Endothelial cell of umbilical vein (primary cell): ENCODE measurements at regions not wholly inside any gene's neighbourhood (a gene's known extent, or its start where the extent isn't known, plus 50 kb on each side); places are given as distances from the start of the nearest gene placed in this dataset.
A peak's percentile ranks its signal among the peaks of the same experiment; 100 is the strongest.

ENCODE experiments used
- BruUV-seq: library from RNA; stranded (reverse); fragments of 400-500 nt; replicated peaks from 2 replicates; lab custom pipeline; 2021; lab: Mats Ljungman, UMichigan
- CTCF ChIA-PET: fragments of 300-600, 350-600 bp; sonication (Branson Sonifier 250); formaldehyde crosslinking; loops from one replicate; lab custom pipeline; 2021; ENCODE audit warnings: antibody characterized with exemption, inconsistent platforms; lab: Charles Lee
- POLR2A ChIA-PET: fragments of 300-600, 350-600 bp; sonication (Branson Sonifier 250); formaldehyde crosslinking; loops from one replicate; lab custom pipeline; 2021; ENCODE audit warnings: antibody characterized with exemption, inconsistent platforms; lab: Charles Lee
- DNase-seq: peaks from one replicate; pipeline ENCODE4 v3.0.0-alpha.2; 2011; ENCODE audit warnings: low read depth, low spot score
- FAIRE-seq: peaks from 2 replicates; lab custom pipeline; 2011; peaks lifted over from hg19 to GRCh38; lab: Jason Lieb, UNC
- H2AFZ ChIP-seq: 2 replicates; pipeline ENCODE4 v1.6.0; 2012; ENCODE audit warnings: low read depth, low read length, control low read depth, inconsistent platforms
- H3K27ac ChIP-seq: 2 replicates; pipeline ENCODE4 v1.5.1; 2011; ENCODE audit warnings: low read depth, mild to moderate bottlenecking, control low read depth, low read length, moderate library complexity; ENCODE audit not compliant: insufficient read depth
- H3K27me3 ChIP-seq, 2 experiments: 2 replicates each; pipeline versions ENCODE4 v1.6.0 to v1.6.1; 2011; ENCODE audit warnings: low read length in 2 of 2, mixed read lengths in 1 of 2; ENCODE audit not compliant: control insufficient read depth in 2 of 2, insufficient read depth in 2 of 2
- H3K36me3 ChIP-seq, 2 experiments: 2 replicates in 1 of 2; 3 replicates in 1 of 2; pipeline ENCODE4 v1.5.1; 2011; ENCODE audit warnings: low read length in 2 of 2, mild to moderate bottlenecking in 1 of 2, moderate library complexity in 1 of 2; ENCODE audit not compliant: control insufficient read depth in 2 of 2, insufficient read depth in 2 of 2; ENCODE audit errors: extremely low read depth in 1 of 2
- H3K4me1 ChIP-seq: 3 replicates; pipeline ENCODE4 v1.5.1; 2011; ENCODE audit warnings: mild to moderate bottlenecking, low read length; ENCODE audit not compliant: control insufficient read depth, insufficient read depth; ENCODE audit errors: extremely low read depth
- H3K4me2 ChIP-seq: 2 replicates; pipeline ENCODE4 v1.6.1; 2011; ENCODE audit warnings: low read length, control low read depth, mixed read lengths; ENCODE audit not compliant: insufficient read depth
- H3K4me3 ChIP-seq, 3 experiments: fragments of 200-600 bp in 1 of 3; sonication (generic), shearing (Covaris generic) in 1 of 3; replicated peaks in 1 of 3; 2 replicates each; pipeline ENCODE4 v1.5.1; 2011 to 2016; ENCODE audit warnings: control low read depth in 3 of 3, low read length in 3 of 3, mild to moderate bottlenecking in 2 of 3, inconsistent platforms in 1 of 3, low read depth in 1 of 3, moderate library complexity in 1 of 3; ENCODE audit not compliant: insufficient read depth in 1 of 3
- H3K79me2 ChIP-seq: 2 replicates; pipeline ENCODE4 v1.6.0; 2012; ENCODE audit warnings: low read length, inconsistent platforms; ENCODE audit not compliant: control insufficient read depth, insufficient read depth
- H3K9ac ChIP-seq: replicated peaks from 2 replicates; pipeline ENCODE3; 2011; ENCODE audit warnings: low read length, control low read depth; ENCODE audit not compliant: insufficient read depth; ENCODE audit errors: extremely low read depth
- H3K9me1 ChIP-seq: replicated peaks from 3 replicates; pipeline ENCODE4 v1.6.0; 2011; ENCODE audit warnings: mild to moderate bottlenecking, low read length; ENCODE audit not compliant: control insufficient read depth, insufficient read depth; ENCODE audit errors: extremely low read depth
- H3K9me3 ChIP-seq: replicated peaks from 2 replicates; pipeline ENCODE4 v1.5.1; 2012; ENCODE audit warnings: low read length, inconsistent platforms; ENCODE audit not compliant: control insufficient read depth, insufficient read depth
- H4K20me1 ChIP-seq: replicated peaks from 2 replicates; pipeline ENCODE3; 2011; ENCODE audit warnings: mild to moderate bottlenecking, low read length; ENCODE audit not compliant: control insufficient read depth, insufficient read depth; ENCODE audit errors: extremely low read depth
- EZH2 ChIP-seq: IDR thresholded peaks from 2 replicates; pipeline ENCODE4 v1.6.1; 2012; ENCODE audit warnings: borderline replicate concordance, low read depth, mild to moderate bottlenecking, moderate library complexity, low read length, inconsistent platforms; ENCODE audit not compliant: severe bottlenecking
- FOS ChIP-seq: IDR thresholded peaks from 2 replicates; pipeline ENCODE4 v1.6.1; 2011; ENCODE audit warnings: mild to moderate bottlenecking, low read length, moderate library complexity, borderline replicate concordance; ENCODE audit not compliant: insufficient read depth
- GATA2 ChIP-seq: IDR thresholded peaks from 2 replicates; pipeline ENCODE4 v1.7.0; 2011; ENCODE audit warnings: low read depth, mild to moderate bottlenecking, moderate library complexity, mixed read lengths, low read length; ENCODE audit not compliant: insufficient read length, insufficient read depth
- JUN ChIP-seq: IDR thresholded peaks from 2 replicates; pipeline ENCODE4 v1.6.1; 2011; ENCODE audit warnings: borderline replicate concordance, low read depth; ENCODE audit not compliant: insufficient read length, insufficient read depth
- MYC ChIP-seq: IDR thresholded peaks from one replicate; pipeline ENCODE4 v1.6.1; 2011; ENCODE audit warnings: mild to moderate bottlenecking, low read depth, low read length
- POLR2A ChIP-seq: IDR thresholded peaks from 2 replicates; pipeline ENCODE4 v1.6.1; 2012; ENCODE audit warnings: low read depth, mild to moderate bottlenecking, control low read depth, low read length
- POLR2AphosphoS5 ChIP-seq: IDR thresholded peaks from 2 replicates; pipeline ENCODE4 v1.6.1; 2012; ENCODE audit warnings: low read depth, mild to moderate bottlenecking, control low read depth, low read length, moderate library complexity; ENCODE audit not compliant: insufficient read depth
- dilution Hi-C: fragments of 300-500 bp; cut with MboI; formaldehyde crosslinking; loops from one replicate; pipeline ENCODE4 v1.15.0; 2019; ENCODE audit warnings: low sequenced_read_pairs; ENCODE audit not compliant: extremely low pct_ligation_motif_present
- intact Hi-C: fragments of 100-400 bp; cut with micrococcal nuclease; formaldehyde crosslinking; loops from one replicate; pipeline ENCODE4 v1.10.0; 2022
- TF ChIP-seq, protein P1 (sequence below), 2 donors: IDR thresholded peaks; 1 replicate in 1 of 2; 2 replicates in 1 of 2; pipeline ENCODE4 v1.5.1; 2011; ENCODE audit warnings: low read length in 2 of 2, mild to moderate bottlenecking in 2 of 2, moderate library complexity in 2 of 2, control low read depth in 1 of 2, inconsistent platforms in 1 of 2, low read depth in 1 of 2; ENCODE audit not compliant: insufficient read depth in 1 of 2; ENCODE audit errors: extremely low read depth in 1 of 2
- TF ChIP-seq, protein P2 (sequence below): IDR thresholded peaks from 2 replicates; pipeline ENCODE4 v1.6.1; 2011; ENCODE audit not compliant: insufficient read depth, insufficient read length

DNA sequence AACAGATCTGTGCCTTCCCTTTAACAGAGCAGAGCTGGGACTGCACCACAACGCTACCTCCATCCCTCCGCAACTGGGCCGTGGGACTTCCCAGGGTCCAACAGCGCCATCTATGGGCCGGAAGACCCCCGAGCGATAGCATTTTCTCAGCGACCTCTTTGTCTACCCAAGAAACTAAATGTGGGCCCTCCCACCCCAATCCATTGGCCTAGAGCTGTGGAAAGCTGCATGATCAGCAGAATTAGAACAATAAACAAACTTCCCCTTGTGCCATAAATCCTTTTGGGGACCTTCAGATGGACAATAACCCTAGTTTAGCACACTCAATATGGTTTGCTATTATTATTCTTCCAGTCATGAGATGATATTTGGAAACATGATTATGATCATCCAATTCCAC lies 74.8 kb upstream of the NTRK3 start:
- Histone ChIP-seq H4K20me1 (no peaks in the 10 kb centered on the region), H2AFZ (no peak overlapping the region), H3K36me3 (no peaks in the 10 kb centered on the region), H3K9ac (no peak overlapping the region), H3K4me3 (no peak overlapping the region), H3K9me3 (no peaks in the 10 kb centered on the region), H3K27ac (no peak overlapping the region), H3K79me2 (no peaks in the 10 kb centered on the region), H3K9me1 (no peaks in the 10 kb centered on the region), H3K4me1 (no peaks in the 10 kb centered on the region), H3K27me3 (no peaks in the 10 kb centered on the region), H3K4me2 (no peak overlapping the region)
- POLR2A ChIA-PET, result no interaction called here
- no peak for TF ChIP-seq MYC
- TF ChIP-seq, protein P1, sequence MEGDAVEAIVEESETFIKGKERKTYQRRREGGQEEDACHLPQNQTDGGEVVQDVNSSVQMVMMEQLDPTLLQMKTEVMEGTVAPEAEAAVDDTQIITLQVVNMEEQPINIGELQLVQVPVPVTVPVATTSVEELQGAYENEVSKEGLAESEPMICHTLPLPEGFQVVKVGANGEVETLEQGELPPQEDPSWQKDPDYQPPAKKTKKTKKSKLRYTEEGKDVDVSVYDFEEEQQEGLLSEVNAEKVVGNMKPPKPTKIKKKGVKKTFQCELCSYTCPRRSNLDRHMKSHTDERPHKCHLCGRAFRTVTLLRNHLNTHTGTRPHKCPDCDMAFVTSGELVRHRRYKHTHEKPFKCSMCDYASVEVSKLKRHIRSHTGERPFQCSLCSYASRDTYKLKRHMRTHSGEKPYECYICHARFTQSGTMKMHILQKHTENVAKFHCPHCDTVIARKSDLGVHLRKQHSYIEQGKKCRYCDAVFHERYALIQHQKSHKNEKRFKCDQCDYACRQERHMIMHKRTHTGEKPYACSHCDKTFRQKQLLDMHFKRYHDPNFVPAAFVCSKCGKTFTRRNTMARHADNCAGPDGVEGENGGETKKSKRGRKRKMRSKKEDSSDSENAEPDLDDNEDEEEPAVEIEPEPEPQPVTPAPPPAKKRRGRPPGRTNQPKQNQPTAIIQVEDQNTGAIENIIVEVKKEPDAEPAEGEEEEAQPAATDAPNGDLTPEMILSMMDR (IDR thresholded peaks at IDR 0.05; ENCODE audit: extremely low read depth in 1 of 2, insufficient read depth in 1 of 2, low read depth in 1 of 2, low read length in 2 of 2), result peak; percentile 40
- CTCF ChIA-PET, result no interaction called here
- dilution Hi-C loops (no loop called here), intact Hi-C loops (loop anchor here (10.0 kb wide), 1 partner anchor 124 kb away; no protein-coding TSS in a partner anchor)
- BruUV-seq, result no TSS peak
- DNase-seq (peak; percentile 6), FAIRE-seq (no peak)

DNA sequence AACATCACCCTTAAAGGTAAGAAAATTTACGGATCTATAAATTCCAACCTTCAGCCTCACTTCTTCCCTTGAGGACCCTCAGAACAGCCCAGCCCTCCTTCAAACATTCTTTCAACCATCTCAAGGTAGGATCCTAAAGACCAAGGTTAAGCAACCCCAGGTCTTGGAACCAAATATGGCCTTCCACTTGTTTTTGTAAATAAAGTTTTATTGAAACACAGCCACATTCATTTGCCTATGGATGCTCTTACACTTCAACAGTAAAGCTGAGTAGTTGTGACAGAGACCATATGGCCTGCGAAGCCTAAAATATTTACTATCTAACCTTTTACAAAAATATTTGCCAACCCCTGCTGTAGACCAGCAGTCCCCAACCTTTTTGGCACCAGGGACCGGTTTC lies 70.4 kb upstream of the NTRK3 start:
- TF ChIP-seq FOS (no peak), MYC (no peak), POLR2A (no peak), POLR2AphosphoS5 (no peak), JUN (no peak), EZH2 (no peak), GATA2 (no peak)
- TF ChIP-seq, protein P1 (IDR thresholded peaks at IDR 0.05; ENCODE audit: extremely low read depth in 1 of 2, insufficient read depth in 1 of 2, low read depth in 1 of 2, low read length in 2 of 2), result no peak
- TF ChIP-seq, protein P2, sequence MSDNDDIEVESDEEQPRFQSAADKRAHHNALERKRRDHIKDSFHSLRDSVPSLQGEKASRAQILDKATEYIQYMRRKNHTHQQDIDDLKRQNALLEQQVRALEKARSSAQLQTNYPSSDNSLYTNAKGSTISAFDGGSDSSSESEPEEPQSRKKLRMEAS, result no peak
- Histone ChIP-seq H2AFZ (no peak overlapping the region), H3K9me3 (no peaks in the 10 kb centered on the region), H3K4me2 (no peak overlapping the region), H3K36me3 (no peaks in the 10 kb centered on the region), H3K4me3 (no peak overlapping the region), H3K27me3 (no peaks in the 10 kb centered on the region), H4K20me1 (no peaks in the 10 kb centered on the region), H3K79me2 (no peaks in the 10 kb centered on the region), H3K9ac (no peak overlapping the region), H3K4me1 (no peaks in the 10 kb centered on the region), H3K27ac (no peak overlapping the region), H3K9me1 (no peaks in the 10 kb centered on the region)
- dilution Hi-C loops, result no loop called here
- no TSS peak for BruUV-seq
- DNase-seq, result no peak
- intact Hi-C loops, result no loop called here
- FAIRE-seq, result no peak
- CTCF ChIA-PET, result no interaction called here
- POLR2A ChIA-PET, result no interaction called here
